NCI-H345 treated with DMSO at 0.1 percent for 48 hours (cell line): ENCODE measurements at regions not wholly inside any gene's neighbourhood (a gene's known extent, or its start where the extent isn't known, plus 50 kb on each side); places are given as distances from the start of the nearest gene placed in this dataset.
"Not testable (repeated sequence)": the region's sequence is repeated elsewhere in the genome, so short reads cannot be mapped to it uniquely, and the experiment has no call there.

ENCODE experiments used
- DNase-seq: peaks from one replicate; lab custom pipeline; 2025; ENCODE audit not compliant: unreplicated experiment; lab: John Stamatoyannopoulos, UW

- DNase-seq: peak; percentile 75
Measured at GRCh38 chr2:175366815-175367214, 185.3 kb upstream of the ATP5MC3 start.

- peak; percentile 86 for DNase-seq
Measured at GRCh38 chr2:175363699-175364098, 182.2 kb upstream of the ATP5MC3 start.

GRCh38 chr2:175362331-175362730 is 180.8 kb upstream of the ATP5MC3 start:
- DNase-seq: no peak

- DNase-seq: no peak
Measured at GRCh38 chr2:175359710-175360109, 178.2 kb upstream of the ATP5MC3 start.

GRCh38 chr2:175356901-175357300 is 175.4 kb upstream of the ATP5MC3 start:
- no peak for DNase-seq

GRCh38 chr2:175355246-175355645 is 173.7 kb upstream of the ATP5MC3 start:
- DNase-seq: no peak

GRCh38 chr2:175353275-175353674 is 171.8 kb upstream of the ATP5MC3 start:
- no peak for DNase-seq

- no peak for DNase-seq
Measured at GRCh38 chr2:175351512-175351911, 170.0 kb upstream of the ATP5MC3 start.

- no peak for DNase-seq
Measured at GRCh38 chr2:175350105-175350504, 168.6 kb upstream of the ATP5MC3 start.

- no peak for DNase-seq
Measured at GRCh38 chr2:175342085-175342484, 160.6 kb upstream of the ATP5MC3 start.

GRCh38 chr2:175330195-175330594 is 148.7 kb upstream of the ATP5MC3 start:
- no peak for DNase-seq

- DNase-seq: no peak
Measured at GRCh38 chr2:175326801-175327200, 145.3 kb upstream of the ATP5MC3 start.

GRCh38 chr2:175326164-175326563 is 144.7 kb upstream of the ATP5MC3 start:
- not testable (repeated sequence) for DNase-seq

- DNase-seq: no peak
Measured at GRCh38 chr2:175323162-175323561, 141.7 kb upstream of the ATP5MC3 start.

- DNase-seq: no peak
Measured at GRCh38 chr2:175318542-175318941, 137.0 kb upstream of the ATP5MC3 start.

GRCh38 chr2:175317751-175318150 is 136.2 kb upstream of the ATP5MC3 start:
- no peak for DNase-seq

GRCh38 chr2:175312137-175312536 is 130.6 kb upstream of the ATP5MC3 start:
- no peak for DNase-seq

GRCh38 chr2:175310813-175311504 is 129.4 kb upstream of the ATP5MC3 start:
- DNase-seq: no peak

GRCh38 chr2:175309799-175310198 is 128.3 kb upstream of the ATP5MC3 start:
- DNase-seq: peak; percentile 17

GRCh38 chr2:175308005-175308404 is 126.5 kb upstream of the ATP5MC3 start:
- no peak for DNase-seq

- DNase-seq: no peak
Measured at GRCh38 chr2:175304541-175304940, 123.0 kb upstream of the ATP5MC3 start.

GRCh38 chr2:175293776-175294175 is 112.3 kb upstream of the ATP5MC3 start:
- DNase-seq: no peak

- no peak for DNase-seq
Measured at GRCh38 chr2:175293195-175293594, 111.7 kb upstream of the ATP5MC3 start.
